GM12865 (cell line): ENCODE measurements at regions not wholly inside any gene's neighbourhood (a gene's known extent, or its start where the extent isn't known, plus 50 kb on each side); places are given as distances from the start of the nearest gene placed in this dataset.
"Not testable (repeated sequence)": the region's sequence is repeated elsewhere in the genome, so short reads cannot be mapped to it uniquely, and the experiment has no call there.

Experiments
- DNase-seq: peaks from one replicate; pipeline ENCODE4 v3.0.0; 2010; ENCODE audit warnings: low read depth
- H3K4me3 ChIP-seq: 2 replicates; pipeline ENCODE4 v1.5.1; 2011; ENCODE audit warnings: mild to moderate bottlenecking, low read depth, low read length, control low read depth
- CTCF ChIP-seq: IDR thresholded peaks from 2 replicates; pipeline ENCODE4 v1.5.1; 2011; ENCODE audit warnings: low read length, control low read depth, low read depth, inconsistent platforms; ENCODE audit not compliant: insufficient read depth; ENCODE audit errors: missing control alignments

- no peak overlapping the region for H3K4me3 ChIP-seq
- TF ChIP-seq CTCF = no peak
- DNase-seq = no peak
Observed at GRCh38 chr21:20272791-20273362, 725.3 kb upstream of the NCAM2 start.

GRCh38 chr21:20276377-20276776 is 721.8 kb upstream of the NCAM2 start:
- no peak for DNase-seq
- no peak overlapping the region for H3K4me3 ChIP-seq
- no peak for TF ChIP-seq CTCF

GRCh38 chr21:20276954-20277353 is 721.3 kb upstream of the NCAM2 start:
- no peak for DNase-seq
- TF ChIP-seq CTCF = no peak

GRCh38 chr21:20283836-20284235 is 714.4 kb upstream of the NCAM2 start:
- no peak overlapping the region for H3K4me3 ChIP-seq
- no peak for TF ChIP-seq CTCF
- no peak for DNase-seq

More at GRCh38 chr21:20276954-20277353, 721.3 kb upstream of the NCAM2 start:
- H3K4me3 ChIP-seq = no peak overlapping the region

- no peak for DNase-seq
- no peak for TF ChIP-seq CTCF
- H3K4me3 ChIP-seq = no peak overlapping the region
Observed at GRCh38 chr21:20292280-20292679, 705.9 kb upstream of the NCAM2 start.

GRCh38 chr21:20292854-20293253 is 705.4 kb upstream of the NCAM2 start:
- H3K4me3 ChIP-seq, DNase-seq: not testable (repeated sequence)

GRCh38 chr21:20301395-20301794 is 696.8 kb upstream of the NCAM2 start:
- no peak for DNase-seq
- no peak for TF ChIP-seq CTCF
- H3K4me3 ChIP-seq = no peak overlapping the region
